A549 (cell line): ENCODE measurements at regions not wholly inside any gene's neighbourhood (a gene's known extent, or its start where the extent isn't known, plus 50 kb on each side); places are given as distances from the start of the nearest gene placed in this dataset.

Experiments used
- ATAC-seq, 2 experiments: fragments of 200-7000 bp in 1 of 2; fragments of >200 bp in 1 of 2; cut with Nextera tagmentation in 1 of 2; cut with Tn5 transposase in 1 of 2; 3 replicates each; pipeline versions ENCODE4 v1.8.0 to v1.9.1; 2018 to 2020; ENCODE audit warnings: mild to moderate bottlenecking in 1 of 2, moderate library complexity in 1 of 2
- CTCF ChIA-PET: fragments of 300-600 bp; sonication (Branson Sonifier 250); formaldehyde crosslinking; extraction: SDS; loops from one replicate; lab custom pipeline; 2021; ENCODE audit warnings: antibody characterized with exemption, inconsistent platforms; lab: Yijun Ruan, JAX
- POLR2A ChIA-PET: fragments of 350-600 bp; formaldehyde crosslinking; extraction: SDS; loops from one replicate; lab custom pipeline; 2021; ENCODE audit warnings: antibody characterized with exemption, inconsistent platforms; lab: Yijun Ruan, JAX
- DNase-seq, 2 experiments: peaks; one replicate each; pipeline versions ENCODE4 v3.0.0 to v3.0.0-alpha.2; 2011 to 2016; ENCODE audit warnings: low read depth in 1 of 2, low spot score in 1 of 2
- FAIRE-seq: peaks from 2 replicates; lab custom pipeline; 2011; peaks lifted over from hg19 to GRCh38; lab: Jason Lieb, UNC
- H3K27ac ChIP-seq, 2 experiments: fragments of >200 bp; sonication (Bioruptor Twin); formaldehyde crosslinking; 3 replicates each; pipeline ENCODE4 v1.5.1; 2016 to 2017
- H3K4me1 ChIP-seq: fragments of >200 bp; sonication (Bioruptor Twin); formaldehyde crosslinking; 3 replicates; pipeline ENCODE4 v1.6.1; 2016
- H3K4me2 ChIP-seq: fragments of >200 bp; sonication (Bioruptor Twin); formaldehyde crosslinking; 3 replicates; pipeline ENCODE4 v1.6.1; 2016
- H3K4me3 ChIP-seq: fragments of >200 bp; sonication (Bioruptor Twin); formaldehyde crosslinking; 3 replicates; pipeline ENCODE4 v1.5.1; 2016
- H3K9me3 ChIP-seq: fragments of >200 bp; sonication (Bioruptor Twin); formaldehyde crosslinking; 3 replicates; pipeline ENCODE4 v1.6.1; 2016
- BCL3 ChIP-seq: fragments of >200 bp; sonication (Bioruptor Twin); formaldehyde crosslinking; IDR thresholded peaks from 3 replicates; pipeline ENCODE4 v1.6.1; 2016
- CHD2 ChIP-seq: fragments of 150-350 bp; IDR thresholded peaks from 2 replicates; pipeline ENCODE4 v1.6.1; 2014; ENCODE audit warnings: low read length; ENCODE audit not compliant: partially characterized antibody
- CTCF ChIP-seq: fragments of >200 bp; sonication (Bioruptor Twin); formaldehyde crosslinking; IDR thresholded peaks from 3 replicates; pipeline ENCODE4 v1.5.1; 2016
- EHF ChIP-seq: fragments of 250-450 bp; sonication (Bioruptor Pico); IDR thresholded peaks from 2 replicates; pipeline ENCODE4 v1.5.0; 2020; ENCODE audit warnings: mild to moderate bottlenecking
- EHMT2 ChIP-seq: fragments of 200-600 bp; sonication (generic); IDR thresholded peaks from 2 replicates; pipeline ENCODE4 v1.6.1; 2016; ENCODE audit warnings: antibody characterized with exemption, low read depth, mild to moderate bottlenecking, moderate library complexity
- EP300 ChIP-seq, 2 experiments: fragments of >200 bp; sonication (Bioruptor Twin); formaldehyde crosslinking; IDR thresholded peaks; 2 replicates in 1 of 2; 3 replicates in 1 of 2; pipeline ENCODE4 v1.6.1; 2016 to 2017
- FOSB ChIP-seq: fragments of 250-450 bp; sonication (Bioruptor Pico); IDR thresholded peaks from 2 replicates; pipeline ENCODE4 v1.5.0; 2020; ENCODE audit warnings: mild to moderate bottlenecking, moderate library complexity
- HOXA7 ChIP-seq: fragments of 250-450 bp; sonication (Bioruptor Pico); IDR thresholded peaks from 2 replicates; pipeline ENCODE4 v1.5.0; 2020; ENCODE audit warnings: mild to moderate bottlenecking, moderate library complexity
- JUN ChIP-seq, 2 experiments: fragments of >200 bp; sonication (Bioruptor Twin); formaldehyde crosslinking; IDR thresholded peaks; 2 replicates in 1 of 2; 3 replicates in 1 of 2; pipeline ENCODE4 v1.6.1; 2016 to 2017
- KDM1A ChIP-seq: fragments of 200-600 bp; sonication (generic); IDR thresholded peaks from 2 replicates; pipeline ENCODE4 v1.6.1; 2016; ENCODE audit warnings: low read depth, mild to moderate bottlenecking
- KDM5A ChIP-seq: fragments of 200-600 bp; sonication (generic); IDR thresholded peaks from 2 replicates; pipeline ENCODE4 v1.6.1; 2016; ENCODE audit warnings: antibody characterized with exemption, mild to moderate bottlenecking
- MAFK ChIP-seq: fragments of 450-650 bp; IDR thresholded peaks from 2 replicates; pipeline ENCODE4 v1.6.1; 2014; ENCODE audit not compliant: partially characterized antibody
- NPAS2 ChIP-seq: fragments of 250-450 bp; sonication (Bioruptor Pico); IDR thresholded peaks from 2 replicates; pipeline ENCODE4 v1.8.0; 2022; ENCODE audit warnings: mild to moderate bottlenecking, moderate library complexity, borderline replicate concordance
- PHF8 ChIP-seq: fragments of 200-600 bp; sonication (generic); IDR thresholded peaks from 2 replicates; pipeline ENCODE4 v1.6.1; 2016; ENCODE audit warnings: low read depth, mild to moderate bottlenecking, antibody characterized with exemption, moderate library complexity, borderline replicate concordance
- POLR2A ChIP-seq: IDR thresholded peaks from 2 replicates; pipeline ENCODE4 v1.6.1; 2012; ENCODE audit warnings: mild to moderate bottlenecking, low read length
- RARB ChIP-seq: fragments of 250-450 bp; sonication (Bioruptor Pico); IDR thresholded peaks from 2 replicates; pipeline ENCODE4 v1.8.0; 2021; ENCODE audit warnings: mild to moderate bottlenecking, moderate library complexity
- RFX5 ChIP-seq: fragments of 450-650 bp; IDR thresholded peaks from 2 replicates; pipeline ENCODE4 v1.7.1; 2014; ENCODE audit warnings: antibody characterized with exemption, mild to moderate bottlenecking, moderate library complexity
- RNF2 ChIP-seq: fragments of 200-600 bp; sonication (generic); IDR thresholded peaks from 2 replicates; pipeline ENCODE4 v1.6.1; 2016; ENCODE audit warnings: low read depth, mild to moderate bottlenecking, antibody characterized with exemption, moderate library complexity, borderline replicate concordance
- USF2 ChIP-seq: fragments of 450-650 bp; IDR thresholded peaks from 2 replicates; pipeline ENCODE4 v1.6.1; 2014; ENCODE audit warnings: antibody characterized with exemption
- ZC3H11A ChIP-seq: fragments of 450-650 bp; IDR thresholded peaks from 2 replicates; pipeline ENCODE4 v1.6.1; 2014; ENCODE audit warnings: antibody characterized with exemption, mild to moderate bottlenecking
- ZFP36 ChIP-seq: fragments of 450-650 bp; IDR thresholded peaks from 2 replicates; pipeline ENCODE4 v1.6.1; 2014; ENCODE audit warnings: borderline replicate concordance; ENCODE audit not compliant: partially characterized antibody
- ZNF302 ChIP-seq: fragments of 250-450 bp; sonication (Bioruptor Pico); IDR thresholded peaks from 2 replicates; pipeline ENCODE4 v1.9.0; 2021; ENCODE audit warnings: inconsistent platforms, mild to moderate bottlenecking, moderate library complexity
- ZSCAN20 ChIP-seq: fragments of 250-450 bp; sonication (Bioruptor Pico); IDR thresholded peaks from 2 replicates; pipeline ENCODE4 v1.8.0; 2022; ENCODE audit warnings: mild to moderate bottlenecking, moderate library complexity
- WGBS: methylation state at CpG from one replicate; pipeline ENCODE4 v1.1.6; 2017; ENCODE audit errors: missing lambda C conversion rate; 5-methylcytosine and 5-hydroxymethylcytosine counted together
- TF ChIP-seq, protein P1 (sequence below): fragments of >200 bp; sonication (Bioruptor Twin); formaldehyde crosslinking; IDR thresholded peaks from 2 replicates; pipeline ENCODE4 v1.6.1; 2016

- ATAC-seq, result no peak
- DNase-seq, result no peak
- no peak for FAIRE-seq
- CTCF ChIA-PET, result no interaction called here
- TF ChIP-seq PHF8 (no peak), MAFK (no peak), KDM1A (no peak), FOSB (CRISPR knock-in tag) (no peak), EHMT2 (no peak), CHD2 (no peak), ZSCAN20 (CRISPR knock-in tag) (no peak), ZNF302 (no peak), KDM5A (no peak), BCL3 (no peak), HOXA7 (CRISPR knock-in tag) (no peak), ZFP36 (no peak), POLR2A (no peak)
- TF ChIP-seq, protein P1, sequence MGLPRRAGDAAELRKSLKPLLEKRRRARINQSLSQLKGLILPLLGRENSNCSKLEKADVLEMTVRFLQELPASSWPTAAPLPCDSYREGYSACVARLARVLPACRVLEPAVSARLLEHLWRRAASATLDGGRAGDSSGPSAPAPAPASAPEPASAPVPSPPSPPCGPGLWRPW, result no peak
- Histone ChIP-seq H3K4me2 (no peak overlapping the region), H3K4me3 (no peak overlapping the region), H3K27ac (no peak overlapping the region), H3K9me3 (no peaks in the 10 kb centered on the region), H3K4me1 (no peaks in the 10 kb centered on the region)
- POLR2A ChIA-PET, result no interaction called here
- 27% methylated on average over 7 of the region's 9 CpGs for WGBS
These were observed 171.0 kb upstream of the HS6ST1 start for GRCh38 chr2:128489526-128490273.

- ChIA-PET POLR2A (no interaction called here), CTCF (no interaction called here)
- Histone ChIP-seq H3K4me3 (no peak overlapping the region), H3K4me2 (no peak overlapping the region), H3K27ac (no peak overlapping the region), H3K4me1 (no peaks in the 10 kb centered on the region), H3K9me3 (no peaks in the 10 kb centered on the region)
- no peak for FAIRE-seq
- WGBS, result 28% methylated on average over 5 of the region's 5 CpGs
- ATAC-seq, result no peak
- no peak for TF ChIP-seq ZNF302
- no peak for TF ChIP-seq RARB (CRISPR knock-in tag)
- TF ChIP-seq CHD2, result no peak
- TF ChIP-seq EHF, result no peak
- TF ChIP-seq ZFP36, result no peak
- no peak for TF ChIP-seq JUN (IDR thresholded peaks at IDR 0.05)
- TF ChIP-seq RFX5, result no peak
- no peak for TF ChIP-seq NPAS2 (CRISPR knock-in tag)
- no peak for DNase-seq
These were observed 171.7 kb upstream of the HS6ST1 start for GRCh38 chr2:128490321-128490720.

- no peak overlapping the region for H3K27ac ChIP-seq
- ChIA-PET POLR2A (no interaction called here), CTCF (no interaction called here)
- ATAC-seq, result no peak
- FAIRE-seq, result no peak
- 57% methylated on average over 12 of the region's 12 CpGs for WGBS
- no peaks in the 10 kb centered on the region for H3K4me1 ChIP-seq
- TF ChIP-seq NPAS2 (CRISPR knock-in tag) (no peak), USF2 (no peak), RNF2 (no peak), RARB (CRISPR knock-in tag) (no peak), JUN (IDR thresholded peaks at IDR 0.05) (no peak), ZFP36 (no peak), PHF8 (no peak), EP300 (IDR thresholded peaks at IDR 0.05) (no peak), EHF (no peak), FOSB (CRISPR knock-in tag) (no peak), ZC3H11A (no peak), CTCF (no peak)
- TF ChIP-seq, protein P1, result no peak
- DNase-seq, result no peak
- H3K4me2 ChIP-seq, result no peak overlapping the region
- no peaks in the 10 kb centered on the region for H3K9me3 ChIP-seq
- no peak overlapping the region for H3K4me3 ChIP-seq
These were observed 172.4 kb upstream of the HS6ST1 start for GRCh38 chr2:128490881-128491691.
